Neural progenitor cell (in vitro differentiated cells): ENCODE measurements at regions not wholly inside any gene's neighbourhood (a gene's known extent, or its start where the extent isn't known, plus 50 kb on each side); places are given as distances from the start of the nearest gene placed in this dataset.
A peak's percentile ranks its signal among the peaks of the same experiment; 100 is the strongest.

Source experiments
- EZH2 ChIP-seq: fragments of 200-600 bp; sonication (generic); IDR thresholded peaks from 2 replicates; pipeline ENCODE4 v1.6.1; 2017; ENCODE audit warnings: antibody characterized with exemption, mild to moderate bottlenecking, moderate library complexity
- TF ChIP-seq, protein P1 (sequence below): fragments of 200-600 bp; sonication (generic); IDR thresholded peaks from 2 replicates; pipeline ENCODE4 v1.5.1; 2017; ENCODE audit warnings: antibody characterized with exemption, mild to moderate bottlenecking

DNA sequence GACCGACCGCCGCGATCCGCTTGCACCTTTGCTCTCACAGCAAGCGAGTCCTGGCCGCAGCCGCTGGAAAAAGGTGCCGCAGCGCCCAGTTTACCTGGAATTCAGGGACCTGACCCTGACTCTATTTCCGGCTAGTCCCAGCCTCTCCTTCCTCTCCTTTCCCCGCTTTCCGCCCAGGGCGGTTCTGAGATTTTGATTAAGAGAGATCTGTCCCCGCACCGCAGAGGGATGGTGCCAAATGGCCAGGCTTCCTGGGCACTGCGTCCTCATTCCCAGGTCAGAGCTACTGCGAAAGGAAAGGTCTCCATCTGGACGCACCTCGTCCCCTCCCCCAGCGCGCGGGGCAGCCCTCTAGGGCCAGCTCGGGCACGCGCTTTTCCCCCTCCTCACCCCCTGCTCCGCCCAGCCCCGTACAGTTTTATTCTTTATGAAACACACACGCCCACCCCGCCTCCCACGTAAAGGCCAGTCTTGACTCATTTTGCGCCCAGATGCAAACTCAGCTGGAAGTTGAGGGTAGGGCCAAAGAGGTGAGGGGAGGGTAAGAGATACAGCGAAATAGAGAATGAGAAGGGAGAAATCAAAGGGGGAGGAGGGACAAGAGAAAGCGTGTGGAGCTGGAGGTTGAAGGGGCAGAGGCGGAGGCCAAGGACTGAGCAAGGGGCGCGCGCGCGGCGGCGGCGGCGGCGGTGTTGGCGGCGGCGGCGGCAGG lies 411.8 kb upstream of the ESRRG start:
- TF ChIP-seq, protein P1, sequence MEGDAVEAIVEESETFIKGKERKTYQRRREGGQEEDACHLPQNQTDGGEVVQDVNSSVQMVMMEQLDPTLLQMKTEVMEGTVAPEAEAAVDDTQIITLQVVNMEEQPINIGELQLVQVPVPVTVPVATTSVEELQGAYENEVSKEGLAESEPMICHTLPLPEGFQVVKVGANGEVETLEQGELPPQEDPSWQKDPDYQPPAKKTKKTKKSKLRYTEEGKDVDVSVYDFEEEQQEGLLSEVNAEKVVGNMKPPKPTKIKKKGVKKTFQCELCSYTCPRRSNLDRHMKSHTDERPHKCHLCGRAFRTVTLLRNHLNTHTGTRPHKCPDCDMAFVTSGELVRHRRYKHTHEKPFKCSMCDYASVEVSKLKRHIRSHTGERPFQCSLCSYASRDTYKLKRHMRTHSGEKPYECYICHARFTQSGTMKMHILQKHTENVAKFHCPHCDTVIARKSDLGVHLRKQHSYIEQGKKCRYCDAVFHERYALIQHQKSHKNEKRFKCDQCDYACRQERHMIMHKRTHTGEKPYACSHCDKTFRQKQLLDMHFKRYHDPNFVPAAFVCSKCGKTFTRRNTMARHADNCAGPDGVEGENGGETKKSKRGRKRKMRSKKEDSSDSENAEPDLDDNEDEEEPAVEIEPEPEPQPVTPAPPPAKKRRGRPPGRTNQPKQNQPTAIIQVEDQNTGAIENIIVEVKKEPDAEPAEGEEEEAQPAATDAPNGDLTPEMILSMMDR: no peak
- TF ChIP-seq EZH2: peak; percentile 14
